DOHH2 (cell line): ENCODE measurements at regions not wholly inside any gene's neighbourhood (a gene's known extent, or its start where the extent isn't known, plus 50 kb on each side); places are given as distances from the start of the nearest gene placed in this dataset.

Experiments used
- H3F3A ChIP-seq: fragments of 200-600 bp; sonication (generic), shearing (Covaris generic); 2 replicates; pipeline ENCODE4 v1.6.0; 2016; ENCODE audit warnings: antibody characterized with exemption, mild to moderate bottlenecking; ENCODE audit not compliant: control insufficient read depth, insufficient read depth
- H3K27ac ChIP-seq: fragments of 200-600 bp; sonication (generic); 2 replicates; pipeline ENCODE4 v1.5.1; 2014; ENCODE audit warnings: low read depth, mild to moderate bottlenecking, low read length, moderate library complexity
- H3K27me3 ChIP-seq: fragments of 200-600 bp; sonication (generic); 2 replicates; pipeline ENCODE4 v1.6.1; 2014; ENCODE audit warnings: mild to moderate bottlenecking, low read length, mixed read lengths; ENCODE audit not compliant: control insufficient read depth
- H3K36me3 ChIP-seq: fragments of 200-600 bp; sonication (generic); 2 replicates; pipeline ENCODE4 v1.6.1; 2014; ENCODE audit warnings: mild to moderate bottlenecking, low read length, moderate library complexity, mixed read lengths; ENCODE audit not compliant: control insufficient read depth
- H3K4me1 ChIP-seq: fragments of 200-600 bp; sonication (generic); 2 replicates; pipeline ENCODE4 v1.6.1; 2014; ENCODE audit warnings: mild to moderate bottlenecking, low read length, mixed read lengths; ENCODE audit not compliant: control insufficient read depth
- H3K4me2 ChIP-seq: fragments of 200-600 bp; sonication (generic); 2 replicates; pipeline ENCODE4 v1.6.0; 2014; ENCODE audit warnings: mild to moderate bottlenecking, low read length, moderate library complexity
- H3K4me3 ChIP-seq: fragments of 200-600 bp; sonication (generic); 2 replicates; pipeline ENCODE4 v1.5.1; 2014; ENCODE audit warnings: mild to moderate bottlenecking, low read length, mixed read lengths
- H3K79me2 ChIP-seq: fragments of 200-600 bp; sonication (generic); 2 replicates; pipeline ENCODE4 v1.6.1; 2014; ENCODE audit warnings: mild to moderate bottlenecking, low read length, mixed read lengths; ENCODE audit not compliant: control insufficient read depth
- H3K9me2 ChIP-seq: fragments of 200-600 bp; sonication (generic); replicated peaks from 2 replicates; pipeline ENCODE4 v1.6.1; 2014; ENCODE audit warnings: mild to moderate bottlenecking, low read length, mixed read lengths; ENCODE audit not compliant: control insufficient read depth
- H3K9me3 ChIP-seq: fragments of 200-600 bp; sonication (generic); 2 replicates; pipeline ENCODE4 v1.6.1; 2014; ENCODE audit warnings: antibody characterized with exemption, low read length, mixed read lengths; ENCODE audit not compliant: control insufficient read depth, insufficient read depth
- H4K20me1 ChIP-seq: fragments of 200-600 bp; sonication (generic); 2 replicates; pipeline ENCODE4 v1.6.0; 2014; ENCODE audit warnings: low read depth, mild to moderate bottlenecking, antibody characterized with exemption, low read length, moderate library complexity; ENCODE audit not compliant: control insufficient read depth, insufficient read depth
- CTCF ChIP-seq: fragments of 200-600 bp; sonication (generic); IDR thresholded peaks from one replicate; pipeline ENCODE4 v1.5.1; 2014; ENCODE audit warnings: antibody characterized with exemption, mild to moderate bottlenecking, low read depth, low read length; ENCODE audit not compliant: poor library complexity, severe bottlenecking
- EZH2phosphoT487 ChIP-seq: fragments of 200-600 bp; sonication (generic); IDR thresholded peaks from 2 replicates; pipeline ENCODE4 v1.6.1; 2017; ENCODE audit warnings: borderline replicate concordance, mild to moderate bottlenecking, antibody characterized with exemption, low read length, moderate library complexity, mixed read lengths

- H3F3A ChIP-seq, result no peaks in the 10 kb centered on the region
- TF ChIP-seq CTCF, result no peak
- no peak for TF ChIP-seq EZH2phosphoT487
- H3K27ac ChIP-seq, result no peak overlapping the region
- no peaks in the 10 kb centered on the region for H4K20me1 ChIP-seq
- no peaks in the 10 kb centered on the region for H3K79me2 ChIP-seq
- no peaks in the 10 kb centered on the region for H3K36me3 ChIP-seq
- no peaks in the 10 kb centered on the region for H3K9me2 ChIP-seq
- no peaks in the 10 kb centered on the region for H3K9me3 ChIP-seq
- no peak overlapping the region for H3K4me3 ChIP-seq
- no peak overlapping the region for H3K4me2 ChIP-seq
- no peaks in the 10 kb centered on the region for H3K27me3 ChIP-seq
- no peaks in the 10 kb centered on the region for H3K4me1 ChIP-seq
Measured at GRCh38 chr15:91553196-91553854, 300.2 kb upstream of the SLCO3A1 start.

DNA sequence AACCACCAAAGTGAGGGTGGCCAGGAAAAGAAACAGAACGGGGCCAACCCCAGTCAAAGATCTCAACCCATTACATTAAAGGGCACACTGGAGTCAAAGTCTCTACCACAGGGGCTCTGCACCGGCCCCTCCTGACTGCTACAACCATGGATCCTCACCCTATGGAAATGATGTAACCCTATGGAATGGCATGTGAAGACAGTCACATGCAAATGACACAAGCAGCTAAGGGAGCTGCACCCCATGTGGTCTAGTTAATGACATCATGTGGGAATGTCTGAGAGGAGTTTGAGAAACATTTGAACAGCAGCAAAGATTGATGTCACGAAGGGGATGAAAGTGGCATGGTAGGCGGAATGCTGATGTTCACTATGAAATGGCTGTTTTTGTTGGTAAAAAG, 298.2 kb upstream of the SLCO3A1 start:
- Histone ChIP-seq H3K27me3 (no peaks in the 10 kb centered on the region), H3K4me2 (no peak overlapping the region), H3K4me1 (no peaks in the 10 kb centered on the region), H3K9me3 (no peaks in the 10 kb centered on the region), H3K36me3 (no peaks in the 10 kb centered on the region), H4K20me1 (no peaks in the 10 kb centered on the region), H3K27ac (no peak overlapping the region), H3K79me2 (no peaks in the 10 kb centered on the region), H3F3A (no peaks in the 10 kb centered on the region), H3K4me3 (no peak overlapping the region), H3K9me2 (no peaks in the 10 kb centered on the region)
- TF ChIP-seq EZH2phosphoT487 (no peak), CTCF (no peak)

DNA sequence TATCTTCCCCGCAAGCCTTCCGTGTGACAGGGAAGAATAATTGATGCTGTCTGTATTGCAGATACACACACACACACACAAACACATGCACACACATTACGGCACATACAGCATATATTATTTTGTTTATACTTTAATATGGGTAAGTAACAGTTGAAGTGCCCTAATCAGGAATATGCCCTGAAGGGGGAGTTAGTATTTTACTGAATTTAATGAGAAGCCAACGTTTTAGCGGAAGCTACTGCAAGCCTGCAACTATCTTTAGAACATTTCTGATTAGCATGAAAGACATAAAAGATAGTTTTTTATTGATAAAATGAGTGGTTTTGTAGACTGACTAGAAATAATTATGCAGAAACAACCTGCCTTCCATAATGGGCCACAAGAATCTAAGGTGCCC, 296.6 kb upstream of the SLCO3A1 start:
- H3K27ac ChIP-seq, result no peak overlapping the region
- TF ChIP-seq EZH2phosphoT487 (no peak), CTCF (no peak)
- H3K4me2 ChIP-seq, result no peak overlapping the region
- no peaks in the 10 kb centered on the region for H3F3A ChIP-seq
- H3K79me2 ChIP-seq, result no peaks in the 10 kb centered on the region
- H3K9me2 ChIP-seq, result no peaks in the 10 kb centered on the region
- H3K4me3 ChIP-seq, result no peak overlapping the region
- no peaks in the 10 kb centered on the region for H3K4me1 ChIP-seq
- H3K36me3 ChIP-seq, result no peaks in the 10 kb centered on the region
- no peaks in the 10 kb centered on the region for H3K9me3 ChIP-seq
- H3K27me3 ChIP-seq, result no peaks in the 10 kb centered on the region
- H4K20me1 ChIP-seq, result no peaks in the 10 kb centered on the region

DNA sequence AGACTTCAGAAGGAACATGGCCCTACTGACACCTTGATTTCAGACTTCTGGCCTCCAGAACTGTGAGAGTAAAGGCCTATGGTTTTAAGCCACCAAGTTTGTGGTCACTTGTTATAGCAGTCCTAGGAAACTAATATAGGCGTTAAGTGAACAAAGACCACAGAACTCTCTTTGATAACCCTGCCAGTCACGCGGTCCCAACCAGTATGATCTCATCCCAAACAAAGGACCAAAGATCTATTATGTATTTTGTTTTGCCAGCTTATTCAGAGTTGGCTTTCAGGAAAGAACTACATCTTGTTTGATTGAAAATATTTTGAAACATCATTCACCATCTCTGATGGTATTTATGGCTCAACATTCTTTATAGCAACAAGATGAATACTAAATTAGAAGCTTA, 294.4 kb upstream of the SLCO3A1 start:
- no peak for TF ChIP-seq EZH2phosphoT487
- TF ChIP-seq CTCF, result no peak
- H3K9me3 ChIP-seq, result no peaks in the 10 kb centered on the region
- no peak overlapping the region for H3K4me3 ChIP-seq
- H3K27ac ChIP-seq, result no peak overlapping the region
- H3K9me2 ChIP-seq, result no peaks in the 10 kb centered on the region
- H3F3A ChIP-seq, result no peaks in the 10 kb centered on the region
- H3K36me3 ChIP-seq, result no peaks in the 10 kb centered on the region
- H3K4me1 ChIP-seq, result no peaks in the 10 kb centered on the region
- no peaks in the 10 kb centered on the region; the same call in 1 of the 2 replicates for H3K27me3 ChIP-seq
- no peaks in the 10 kb centered on the region for H4K20me1 ChIP-seq
- H3K4me2 ChIP-seq, result no peak overlapping the region
- H3K79me2 ChIP-seq, result no peaks in the 10 kb centered on the region
